ENCODE measurements at regions not wholly inside any gene's neighbourhood (a gene's known extent, or its start where the extent isn't known, plus 50 kb on each side); places are given as distances from the start of the nearest gene placed in this dataset.
"Not testable (repeated sequence)": the region's sequence is repeated elsewhere in the genome, so short reads cannot be mapped to it uniquely, and the experiment has no call there.

DNA sequence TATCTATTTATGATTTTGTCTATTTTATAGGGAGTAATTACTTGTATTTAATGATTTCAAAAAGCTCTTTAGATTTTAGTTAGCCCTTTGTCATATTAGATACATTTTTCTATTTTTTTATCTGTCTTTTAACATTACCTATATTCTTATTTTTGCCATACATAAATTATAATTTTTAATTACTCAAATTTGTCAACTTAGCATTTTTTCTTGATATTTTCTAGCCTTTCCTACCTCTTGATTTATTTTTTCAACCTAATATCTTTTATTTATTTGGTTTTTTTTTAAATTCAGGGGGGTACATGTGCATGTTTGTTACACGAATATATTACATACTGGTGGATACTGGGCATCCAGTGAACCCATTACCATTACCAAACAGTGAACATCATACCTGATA, 114.3 kb upstream of the F13A1 start:
- no peaks in the 10 kb centered on the region for H3K4me1 Mint-ChIP-seq
- ChIA-PET CTCF (no interaction called here), POLR2A (no interaction called here)
- no peak overlapping the region for H3K4me3 Mint-ChIP-seq
- H3K36me3 Mint-ChIP-seq (ENCODE audit: low read depth), result no peaks in the 10 kb centered on the region
- H3K27ac Mint-ChIP-seq, result no peak overlapping the region
- peaks cover 6% of the 10 kb centered on the region for H3K27me3 Mint-ChIP-seq
- no peak for DNase-seq
- no peaks in the 10 kb centered on the region for H3K9me3 Mint-ChIP-seq

DNA sequence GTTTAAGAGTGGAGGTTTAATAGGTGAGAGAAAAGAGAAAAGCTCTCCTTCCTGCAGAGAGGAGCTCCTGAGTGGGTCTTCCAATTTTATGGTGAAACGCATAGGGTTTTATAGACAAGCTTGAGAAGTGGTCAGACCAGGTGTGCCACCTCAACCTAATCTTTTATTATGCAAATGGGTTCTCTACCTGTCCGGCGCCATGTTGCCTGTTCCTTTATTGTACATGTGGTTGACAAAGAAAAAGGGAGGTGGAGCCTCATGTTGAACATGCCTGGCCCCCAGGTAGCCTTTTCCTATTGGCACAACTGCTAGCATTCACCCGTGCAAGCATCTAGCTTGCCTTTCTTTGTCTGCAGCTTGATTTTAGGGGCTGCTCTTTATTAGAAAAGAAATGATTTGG, 115.9 kb upstream of the F13A1 start:
- CTCF ChIA-PET, result no interaction called here
- POLR2A ChIA-PET, result no interaction called here
- no peak overlapping the region for H3K4me3 Mint-ChIP-seq

DNA sequence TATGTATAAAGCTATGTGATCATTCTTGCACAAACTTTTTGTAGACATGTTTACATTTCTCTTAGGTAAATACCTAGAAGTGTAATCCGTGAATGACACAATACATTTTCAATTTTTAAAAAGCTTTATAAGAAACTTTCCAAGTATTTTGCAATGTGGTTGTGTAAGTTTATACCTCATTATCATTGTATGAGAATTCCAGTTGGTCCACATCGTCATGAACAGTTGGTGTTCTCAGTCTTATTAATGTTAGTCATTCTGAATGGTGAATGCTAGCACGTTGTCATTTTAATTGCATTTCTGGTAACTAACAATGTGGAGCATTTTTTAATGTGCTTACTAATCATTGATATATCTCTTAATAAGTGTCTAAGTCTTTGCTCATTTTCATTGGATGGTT, 116.5 kb upstream of the F13A1 start:
- no peaks in the 10 kb centered on the region for H3K36me3 Mint-ChIP-seq (ENCODE audit: low read depth)
- CTCF ChIA-PET, result no interaction called here
- H3K9me3 Mint-ChIP-seq, result no peaks in the 10 kb centered on the region
- POLR2A ChIA-PET, result no interaction called here
- H3K27ac Mint-ChIP-seq, result no peak overlapping the region
- H3K4me1 Mint-ChIP-seq, result no peaks in the 10 kb centered on the region
- peaks cover 6% of the 10 kb centered on the region for H3K27me3 Mint-ChIP-seq
- no peak for DNase-seq
- no peak overlapping the region for H3K4me3 Mint-ChIP-seq

More for the DNA sequence above, 115.9 kb upstream of the F13A1 start:
- H3K27ac Mint-ChIP-seq, result no peak overlapping the region
- no peak for DNase-seq
- H3K9me3 Mint-ChIP-seq, result no peaks in the 10 kb centered on the region
- peaks cover 6% of the 10 kb centered on the region for H3K27me3 Mint-ChIP-seq
- no peaks in the 10 kb centered on the region for H3K4me1 Mint-ChIP-seq
- H3K36me3 Mint-ChIP-seq (ENCODE audit: low read depth), result no peaks in the 10 kb centered on the region

DNA sequence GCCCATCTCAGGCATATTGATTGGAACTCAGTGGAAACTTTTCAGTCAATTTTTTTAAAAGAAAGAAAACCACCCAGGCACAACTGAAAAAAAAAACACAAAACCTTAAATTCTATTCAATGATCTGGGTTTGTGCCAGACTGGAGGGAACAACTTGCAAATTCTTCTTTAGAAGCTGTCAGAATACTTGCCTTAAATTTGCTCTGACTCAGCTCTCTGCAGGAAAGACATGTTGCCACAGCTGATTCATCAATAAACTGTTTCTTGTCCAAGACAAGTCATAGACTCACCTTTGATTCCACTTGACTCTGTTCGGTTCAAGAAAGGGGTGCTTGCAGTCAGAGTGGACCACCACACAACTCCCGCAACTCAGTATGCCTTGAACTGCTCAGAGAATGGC, 117.8 kb upstream of the F13A1 start:
- CTCF ChIA-PET, result no interaction called here
- H3K4me3 Mint-ChIP-seq, result no peak overlapping the region
- no peak overlapping the region for H3K27ac Mint-ChIP-seq
- DNase-seq, result no peak
- H3K9me3 Mint-ChIP-seq, result no peaks in the 10 kb centered on the region
- POLR2A ChIA-PET, result no interaction called here
- H3K36me3 Mint-ChIP-seq (ENCODE audit: low read depth), result no peaks in the 10 kb centered on the region
- no peaks in the 10 kb centered on the region for H3K4me1 Mint-ChIP-seq
- H3K27me3 Mint-ChIP-seq, result peaks cover 2% of the 10 kb centered on the region

DNA sequence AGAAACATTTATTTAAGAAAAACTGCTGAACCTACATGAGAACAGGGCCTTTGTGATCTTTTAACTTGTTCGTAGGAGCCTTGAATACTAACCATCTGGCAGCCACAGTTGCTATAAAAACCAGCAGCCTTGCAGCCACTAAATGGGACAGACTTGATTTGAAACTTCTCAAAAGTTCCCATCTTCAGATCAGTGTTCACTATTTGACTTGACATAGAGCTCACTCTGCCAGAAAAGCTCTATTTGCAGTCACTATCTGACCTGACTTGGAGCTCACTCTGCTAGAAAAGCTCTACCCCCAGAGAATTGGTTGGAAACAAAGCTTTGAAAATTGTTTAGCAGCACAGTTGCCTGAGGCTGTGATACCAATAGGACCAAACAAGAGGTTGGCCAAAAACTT, 119.3 kb upstream of the F13A1 start:
- Mint-ChIP-seq H3K4me1 (no peaks in the 10 kb centered on the region), H3K9me3 (no peaks in the 10 kb centered on the region), H3K4me3 (no peak overlapping the region), H3K27me3 (peaks cover 4% of the 10 kb centered on the region), H3K27ac (no peak overlapping the region), H3K36me3 (ENCODE audit: low read depth) (no peaks in the 10 kb centered on the region)
- CTCF ChIA-PET, result no interaction called here
- POLR2A ChIA-PET, result interaction anchor here (0.6 kb wide), 1 partner anchor 813 kb away, joined by 3 read pairs; no protein-coding TSS in a partner anchor
- no peak for DNase-seq

DNA sequence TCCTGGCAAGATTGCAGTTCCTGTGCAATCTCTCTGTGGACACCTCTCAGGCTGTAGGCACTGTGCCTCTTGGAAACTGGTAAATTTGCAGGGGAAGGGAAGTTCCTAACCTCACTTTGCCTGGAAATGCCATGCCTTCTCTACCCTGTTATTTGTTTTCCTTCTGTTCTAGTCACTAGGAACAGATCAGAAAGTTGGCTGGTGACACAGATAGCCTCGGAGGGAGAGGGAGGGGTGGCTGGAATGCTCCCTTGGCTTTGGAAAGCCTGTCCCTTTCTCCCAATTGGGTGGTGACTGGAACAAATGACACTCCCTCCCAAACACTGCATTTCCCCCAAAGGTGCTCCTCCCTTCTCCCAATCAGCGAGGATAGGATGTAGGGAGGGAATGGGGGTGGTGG, 131.5 kb upstream of the F13A1 start:
- peaks cover 9% of the 10 kb centered on the region for H3K27me3 Mint-ChIP-seq
- H3K4me1 Mint-ChIP-seq, result no peaks in the 10 kb centered on the region
- CTCF ChIA-PET, result no interaction called here
- H3K27ac Mint-ChIP-seq, result no peak overlapping the region
- H3K4me3 Mint-ChIP-seq, result no peak overlapping the region
- DNase-seq, result no peak
- POLR2A ChIA-PET, result no interaction called here
- H3K9me3 Mint-ChIP-seq, result no peaks in the 10 kb centered on the region
- H3K36me3 Mint-ChIP-seq (ENCODE audit: low read depth), result no peaks in the 10 kb centered on the region

DNA sequence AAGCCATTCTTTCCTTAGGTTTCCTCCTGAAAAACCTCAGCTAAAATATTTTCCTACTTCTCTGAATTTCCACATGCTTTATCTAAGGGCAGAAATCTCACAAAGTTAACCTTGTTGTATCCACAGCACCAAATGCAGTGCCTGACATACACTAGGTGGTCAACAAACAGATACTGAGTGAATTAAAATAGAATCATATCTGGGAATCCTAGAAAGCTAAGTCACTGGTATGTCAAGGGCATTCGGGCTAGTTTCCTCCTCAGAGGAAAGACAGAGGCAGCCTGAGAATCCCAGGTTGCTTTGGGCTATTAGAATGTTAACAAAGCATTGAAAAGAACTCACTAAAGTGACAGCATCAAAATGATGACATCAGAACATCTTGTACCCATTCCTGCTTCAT, 132.7 kb upstream of the F13A1 start:
- CTCF ChIA-PET, result no interaction called here
- Mint-ChIP-seq H3K9me3 (no peaks in the 10 kb centered on the region), H3K27me3 (peaks cover 10% of the 10 kb centered on the region), H3K27ac (no peak overlapping the region), H3K4me3 (no peak overlapping the region), H3K36me3 (ENCODE audit: low read depth) (no peaks in the 10 kb centered on the region), H3K4me1 (no peaks in the 10 kb centered on the region)
- DNase-seq, result no peak
- POLR2A ChIA-PET, result no interaction called here

DNA sequence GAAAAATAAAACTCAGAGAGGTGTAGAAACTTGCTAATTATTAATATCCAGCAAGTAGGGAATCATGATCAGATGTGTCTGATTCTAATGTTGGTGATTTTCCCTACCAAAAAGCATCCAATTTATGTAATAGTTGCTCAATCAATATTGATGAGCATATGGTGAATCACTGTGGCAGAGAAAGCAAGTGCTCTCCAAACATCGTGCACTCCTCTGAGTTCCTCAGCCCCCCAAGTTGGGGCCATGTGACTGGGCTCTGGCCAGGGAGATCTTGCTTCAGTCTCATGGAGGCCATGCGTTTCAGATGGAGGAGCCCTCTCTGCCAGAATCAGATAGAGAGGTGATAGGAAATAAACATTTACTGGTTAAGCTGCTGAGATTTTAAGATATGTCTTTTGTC, 133.2 kb upstream of the LY86 start:
- H3K9me3 Mint-ChIP-seq, result no peaks in the 10 kb centered on the region
- no peak overlapping the region for H3K27ac Mint-ChIP-seq
- ChIA-PET CTCF (interaction anchor here (1.1 kb wide), 1 partner anchor 92 kb away, joined by 3 read pairs; no protein-coding TSS in a partner anchor), POLR2A (no interaction called here)
- H3K4me1 Mint-ChIP-seq, result no peaks in the 10 kb centered on the region
- no peaks in the 10 kb centered on the region for H3K36me3 Mint-ChIP-seq (ENCODE audit: low read depth)
- peaks cover 15% of the 10 kb centered on the region for H3K27me3 Mint-ChIP-seq
- DNase-seq, result no peak
- no peak overlapping the region for H3K4me3 Mint-ChIP-seq

DNA sequence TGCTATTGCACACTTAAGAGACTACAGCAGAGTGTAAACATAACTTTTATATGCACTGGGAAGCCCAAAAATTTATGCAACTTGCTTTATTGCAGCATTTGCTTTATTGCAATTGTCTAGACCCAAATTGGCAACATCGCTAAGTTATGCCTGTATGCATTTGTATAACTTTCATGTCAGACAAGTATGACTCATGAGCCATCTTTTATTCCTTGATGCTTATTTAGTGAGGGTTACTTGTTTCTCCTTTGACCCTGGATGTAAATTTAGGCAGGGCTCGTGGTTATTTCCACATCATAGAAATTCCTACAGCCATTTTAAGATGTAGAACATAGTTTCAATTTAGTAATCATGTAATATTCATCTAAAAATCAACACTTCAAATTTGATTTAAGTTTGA, 130.3 kb upstream of the LY86 start:
- H3K4me1 Mint-ChIP-seq, result no peaks in the 10 kb centered on the region
- DNase-seq, result no peak
- peaks cover 16% of the 10 kb centered on the region for H3K27me3 Mint-ChIP-seq
- no peak overlapping the region for H3K4me3 Mint-ChIP-seq
- POLR2A ChIA-PET, result no interaction called here
- no peaks in the 10 kb centered on the region for H3K36me3 Mint-ChIP-seq (ENCODE audit: low read depth)
- CTCF ChIA-PET, result no interaction called here
- H3K9me3 Mint-ChIP-seq, result no peaks in the 10 kb centered on the region
- H3K27ac Mint-ChIP-seq, result no peak overlapping the region

DNA sequence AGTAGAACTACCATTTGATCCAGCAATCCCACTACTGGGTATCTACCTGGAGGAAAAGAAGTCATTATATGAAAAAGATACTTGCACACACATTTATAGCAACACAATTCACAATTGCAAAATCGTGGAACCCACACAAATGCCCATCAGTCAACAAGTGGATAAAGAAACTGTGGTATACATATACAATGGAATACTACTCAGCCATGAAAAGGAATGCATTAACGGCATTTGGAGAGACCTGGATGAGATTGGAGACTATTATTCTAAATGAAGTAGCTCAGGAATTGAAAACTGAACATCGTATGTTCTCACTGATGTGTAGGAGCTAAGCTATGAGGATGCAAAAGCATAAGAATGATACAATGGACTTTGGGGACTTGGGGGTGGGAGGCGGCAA, 128.6 kb upstream of the LY86 start:
- H3K9me3 Mint-ChIP-seq; H3K36me3 Mint-ChIP-seq (ENCODE audit: low read depth); H3K4me3 Mint-ChIP-seq; H3K4me1 Mint-ChIP-seq; CTCF ChIA-PET; H3K27ac Mint-ChIP-seq; DNase-seq: not testable (repeated sequence)
- peaks cover 16% of the 10 kb centered on the region for H3K27me3 Mint-ChIP-seq
- POLR2A ChIA-PET, result interaction anchor here (1.1 kb wide), 1 partner anchor 9 kb away, joined by 3 read pairs; no protein-coding TSS in a partner anchor

DNA sequence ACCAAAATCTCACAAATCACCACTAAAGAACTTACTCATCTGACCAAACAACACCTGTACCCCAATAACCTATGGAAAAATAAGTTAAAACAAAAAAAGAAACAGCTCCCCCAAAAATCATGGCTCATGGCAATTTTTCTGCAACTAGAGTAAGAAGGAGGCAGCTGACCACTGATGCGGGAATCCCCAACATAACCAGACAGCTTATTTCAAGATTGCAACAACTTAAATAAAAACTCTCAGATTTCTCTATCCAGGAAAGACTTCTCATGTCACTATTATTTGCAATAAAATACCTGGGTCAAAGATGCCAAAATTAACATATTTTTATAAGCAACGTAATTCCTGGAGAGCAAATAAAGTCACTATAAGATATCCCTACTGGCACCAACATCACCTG, 128.1 kb upstream of the LY86 start:
- Mint-ChIP-seq H3K4me3 (no peak overlapping the region), H3K4me1 (no peaks in the 10 kb centered on the region), H3K9me3 (no peaks in the 10 kb centered on the region), H3K27ac (no peak overlapping the region), H3K36me3 (ENCODE audit: low read depth) (no peaks in the 10 kb centered on the region), H3K27me3 (peaks cover 19% of the 10 kb centered on the region)
- ChIA-PET CTCF (no interaction called here), POLR2A (interaction anchor here (1.1 kb wide), 1 partner anchor 8 kb away, joined by 3 read pairs; no protein-coding TSS in a partner anchor)
- no peak for DNase-seq

DNA sequence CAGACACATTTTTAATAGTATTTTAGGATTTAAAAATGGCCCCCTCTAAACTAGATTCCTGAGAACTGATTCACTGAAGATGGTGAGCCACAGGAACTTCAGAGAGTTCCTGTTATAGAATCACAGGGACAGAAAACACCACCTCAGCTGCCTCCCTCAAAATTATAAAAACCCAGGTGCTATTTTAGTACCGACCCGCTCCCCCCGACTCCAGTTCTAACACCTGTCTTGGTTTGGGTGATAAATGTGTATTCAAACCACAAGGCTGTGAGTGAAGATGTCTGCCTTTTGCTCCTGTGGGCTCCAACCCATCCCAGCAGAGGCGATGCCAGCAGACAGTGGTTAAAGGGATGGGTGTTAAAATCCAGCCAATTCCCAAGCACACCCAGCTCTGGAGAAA, 127.4 kb upstream of the LY86 start:
- DNase-seq, result no peak
- Mint-ChIP-seq H3K9me3 (no peaks in the 10 kb centered on the region), H3K36me3 (ENCODE audit: low read depth) (no peaks in the 10 kb centered on the region), H3K4me3 (no peak overlapping the region), H3K4me1 (no peaks in the 10 kb centered on the region), H3K27ac (no peak overlapping the region), H3K27me3 (peaks cover 19% of the 10 kb centered on the region)
- ChIA-PET POLR2A (no interaction called here), CTCF (no interaction called here)

DNA sequence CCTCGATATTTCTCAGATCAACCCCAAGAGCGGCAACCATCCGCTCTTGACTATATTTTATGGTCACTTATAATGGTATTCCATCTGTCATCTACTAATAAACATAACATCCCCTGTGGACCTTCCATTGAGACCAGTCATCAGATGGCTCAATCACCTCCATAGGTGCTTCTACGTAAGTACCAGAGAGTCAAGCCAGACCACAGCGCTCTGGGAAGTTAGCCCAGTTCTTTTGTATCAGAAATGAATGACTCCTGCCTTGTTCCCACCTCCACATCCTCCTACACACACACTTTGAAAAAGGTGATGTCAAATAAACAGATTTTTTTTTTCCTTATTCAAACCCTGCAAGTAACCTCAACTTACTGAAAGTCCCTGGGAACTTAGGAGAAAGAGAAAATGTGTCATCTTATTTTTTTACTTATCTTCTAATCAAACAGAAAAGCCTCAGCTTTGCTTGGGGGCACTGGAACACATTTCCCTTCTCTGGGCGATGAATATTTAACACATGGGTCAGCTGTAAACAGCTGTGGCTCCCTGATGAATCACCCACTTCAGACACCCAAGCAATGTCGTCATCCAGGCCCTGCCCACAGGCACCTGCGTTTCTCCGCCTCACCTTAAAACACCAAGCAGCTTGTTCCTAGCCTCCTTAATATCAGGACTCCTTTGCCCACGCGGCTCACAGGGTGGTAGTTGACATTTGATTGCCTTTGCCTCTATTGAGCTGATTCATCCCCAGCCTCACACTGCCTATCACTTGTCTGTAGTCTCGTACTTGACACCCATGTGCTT, 121.4 kb upstream of the LY86 start:
- DNase-seq, result no peak
- no peaks in the 10 kb centered on the region for H3K4me1 Mint-ChIP-seq
- H3K9me3 Mint-ChIP-seq, result no peaks in the 10 kb centered on the region
- no peak overlapping the region for H3K27ac Mint-ChIP-seq
- H3K27me3 Mint-ChIP-seq, result peaks cover 6% of the 10 kb centered on the region
- CTCF ChIA-PET, result interaction anchor here (0.6 kb wide), 1 partner anchor 237 kb away, joined by 4 read pairs; no protein-coding TSS in a partner anchor
- no peaks in the 10 kb centered on the region for H3K36me3 Mint-ChIP-seq (ENCODE audit: low read depth)
- POLR2A ChIA-PET, result no interaction called here
- H3K4me3 Mint-ChIP-seq, result no peak overlapping the region

DNA sequence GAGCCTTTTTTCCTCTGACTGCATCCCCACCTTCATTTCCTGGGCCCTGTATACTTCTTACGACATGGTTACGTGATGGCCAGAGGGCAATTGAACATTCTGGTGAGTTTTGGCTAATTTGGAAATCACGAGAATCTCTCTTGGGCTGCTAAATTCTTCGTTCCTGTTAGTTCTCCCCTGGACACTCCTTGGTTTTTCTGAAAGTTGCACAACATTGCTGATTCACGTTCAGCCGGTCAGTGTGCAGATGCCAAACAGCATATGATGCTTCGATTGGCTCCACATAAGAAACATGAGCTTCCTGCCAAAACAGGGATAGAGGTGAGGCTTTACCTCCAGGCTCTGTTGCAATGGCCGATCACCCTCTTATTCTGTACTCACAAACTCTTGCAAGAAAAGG, 119.4 kb upstream of the LY86 start:
- ChIA-PET CTCF (no interaction called here), POLR2A (interaction anchor here (0.8 kb wide), 1 partner anchor 9 kb away, joined by 3 read pairs; no protein-coding TSS in a partner anchor)
- peaks cover 9% of the 10 kb centered on the region for H3K27me3 Mint-ChIP-seq
- H3K4me1 Mint-ChIP-seq, result no peaks in the 10 kb centered on the region
- H3K27ac Mint-ChIP-seq, result no peak overlapping the region
- H3K36me3 Mint-ChIP-seq (ENCODE audit: low read depth), result no peaks in the 10 kb centered on the region
- H3K4me3 Mint-ChIP-seq, result no peak overlapping the region
- no peaks in the 10 kb centered on the region for H3K9me3 Mint-ChIP-seq
- no peak for DNase-seq
